Caco-2 (cell line): ENCODE measurements at regions not wholly inside any gene's neighbourhood (a gene's known extent, or its start where the extent isn't known, plus 50 kb on each side); places are given as distances from the start of the nearest gene placed in this dataset.

ENCODE experiments used
- BruUV-seq: library from RNA; stranded (reverse); fragments of 400-500 nt; replicated peaks from 2 replicates; lab custom pipeline; 2021; lab: Mats Ljungman, UMichigan
- CTCF ChIA-PET: fragments of 300-600 bp; sonication (Branson Sonifier 250); formaldehyde crosslinking; loops from one replicate; lab custom pipeline; 2022; ENCODE audit warnings: antibody characterized with exemption; lab: Charles Lee
- POLR2A ChIA-PET: fragments of 300-600 bp; sonication (Branson Sonifier 250); formaldehyde crosslinking; loops from one replicate; lab custom pipeline; 2022; ENCODE audit warnings: antibody characterized with exemption; lab: Charles Lee
- DNase-seq, 2 experiments: peaks; one replicate each; pipeline versions ENCODE4 v3.0.0 to v3.0.0-alpha.2; 2020 to 2022
- H3K27me3 ChIP-seq: replicated peaks from 2 replicates; pipeline ENCODE4 v1.6.0; 2011; ENCODE audit warnings: low read length; ENCODE audit not compliant: control insufficient read depth, insufficient read depth
- H3K36me3 ChIP-seq: 2 replicates; pipeline ENCODE4 v1.5.1; 2011; ENCODE audit warnings: low read length; ENCODE audit not compliant: control insufficient read depth, insufficient read depth
- H3K4me1 ChIP-seq: fragments of 250-450 bp; sonication (Bioruptor Pico); 2 replicates; pipeline ENCODE4 v1.5.1; 2020; ENCODE audit warnings: mild to moderate bottlenecking
- H3K4me3 ChIP-seq: 2 replicates; pipeline ENCODE4 v1.5.1; 2011; ENCODE audit warnings: low read depth, mild to moderate bottlenecking, control low read depth, low read length
- H3K9me3 ChIP-seq: fragments of 250-450 bp; sonication (Bioruptor Pico); 2 replicates; pipeline ENCODE4 v1.5.1; 2020; ENCODE audit warnings: mild to moderate bottlenecking, moderate library complexity
- H3K27ac Mint-ChIP-seq: one replicate; pipeline ENCODE4 v1.8.0; 2022; ENCODE audit warnings: mixed read lengths; ENCODE audit not compliant: unreplicated experiment
- H3K27me3 Mint-ChIP-seq: one replicate; pipeline ENCODE4 v1.8.0; 2022; ENCODE audit warnings: mixed read lengths; ENCODE audit not compliant: insufficient read depth, unreplicated experiment
- H3K36me3 Mint-ChIP-seq: one replicate; pipeline ENCODE4 v1.8.0; 2022; ENCODE audit warnings: mild to moderate bottlenecking, mixed read lengths; ENCODE audit not compliant: insufficient read depth, unreplicated experiment
- H3K4me1 Mint-ChIP-seq: one replicate; pipeline ENCODE4 v1.8.0; 2022; ENCODE audit warnings: low read depth, mixed read lengths; ENCODE audit not compliant: unreplicated experiment
- H3K4me3 Mint-ChIP-seq: one replicate; pipeline ENCODE4 v1.8.0; 2022; ENCODE audit warnings: mild to moderate bottlenecking, moderate library complexity, mixed read lengths; ENCODE audit not compliant: unreplicated experiment
- H3K9me3 Mint-ChIP-seq: one replicate; pipeline ENCODE4 v1.8.0; 2022; ENCODE audit warnings: mixed read lengths; ENCODE audit not compliant: unreplicated experiment
- CTCF ChIP-seq, 2 experiments: fragments of 200-600 bp in 1 of 2; IDR thresholded peaks; 1 replicate in 1 of 2; 2 replicates in 1 of 2; pipeline versions ENCODE4 v1.5.1 to v1.8.0; 2011 to 2022; ENCODE audit warnings: antibody characterized with exemption in 1 of 2, control low read depth in 1 of 2, inconsistent platforms in 1 of 2, low read depth in 1 of 2, low read length in 1 of 2, mild to moderate bottlenecking in 1 of 2, moderate library complexity in 1 of 2; ENCODE audit not compliant: insufficient read depth in 1 of 2, severe bottlenecking in 1 of 2, unreplicated experiment in 1 of 2
- intact Hi-C: fragments of 100-400 bp; cut with micrococcal nuclease; formaldehyde crosslinking; loops from one replicate; pipeline ENCODE4 v1.10.0; 2022; ENCODE audit not compliant: unreplicated experiment

GRCh38 chr10:123375738-123376137 is 221.5 kb downstream of the BUB3 start:
- no peak for DNase-seq
- Mint-ChIP-seq H3K9me3 (no peaks in the 10 kb centered on the region), H3K36me3 (no peaks in the 10 kb centered on the region), H3K27ac (no peak overlapping the region), H3K4me3 (no peak overlapping the region), H3K27me3 (peaks cover 3% of the 10 kb centered on the region), H3K4me1 (no peaks in the 10 kb centered on the region)
- Histone ChIP-seq H3K4me1 (peaks cover 9% of the 10 kb centered on the region; the same call in 1 of the 2 replicates), H3K36me3 (no peaks in the 10 kb centered on the region), H3K9me3 (no peaks in the 10 kb centered on the region), H3K27me3 (no peaks in the 10 kb centered on the region), H3K4me3 (no peak overlapping the region)
- POLR2A ChIA-PET, result no interaction called here
- intact Hi-C loops, result no loop called here
- no peak for TF ChIP-seq CTCF (IDR thresholded peaks at IDR 0.05; ENCODE audit: insufficient read depth in 1 of 2, low read depth in 1 of 2, low read length in 1 of 2, severe bottlenecking in 1 of 2, unreplicated experiment in 1 of 2)
- CTCF ChIA-PET, result no interaction called here
- no TSS peak for BruUV-seq

GRCh38 chr10:123377883-123378282 is 223.7 kb downstream of the BUB3 start:
- Histone ChIP-seq H3K36me3 (no peaks in the 10 kb centered on the region), H3K4me1 (peaks cover 9% of the 10 kb centered on the region; the same call in 1 of the 2 replicates), H3K4me3 (no peak overlapping the region), H3K27me3 (no peaks in the 10 kb centered on the region), H3K9me3 (no peaks in the 10 kb centered on the region)
- no peak for DNase-seq
- no peaks in the 10 kb centered on the region for H3K36me3 Mint-ChIP-seq
- H3K27me3 Mint-ChIP-seq, result peaks cover 11% of the 10 kb centered on the region
- no TSS peak for BruUV-seq
- H3K4me1 Mint-ChIP-seq, result no peaks in the 10 kb centered on the region
- H3K4me3 Mint-ChIP-seq, result no peak overlapping the region
- no peak for TF ChIP-seq CTCF (IDR thresholded peaks at IDR 0.05; ENCODE audit: insufficient read depth in 1 of 2, low read depth in 1 of 2, low read length in 1 of 2, severe bottlenecking in 1 of 2, unreplicated experiment in 1 of 2)
- H3K27ac Mint-ChIP-seq, result no peak overlapping the region
- ChIA-PET CTCF (no interaction called here), POLR2A (no interaction called here)
- intact Hi-C loops, result no loop called here
- H3K9me3 Mint-ChIP-seq, result no peaks in the 10 kb centered on the region

- intact Hi-C loops, result no loop called here
- no peak overlapping the region for H3K27ac Mint-ChIP-seq
Observed at GRCh38 chr10:123378302-123378701, 224.1 kb downstream of the BUB3 start.

More at GRCh38 chr10:123378302-123378701, 224.1 kb downstream of the BUB3 start:
- no TSS peak for BruUV-seq
- Histone ChIP-seq H3K4me1 (peaks cover 9% of the 10 kb centered on the region; the same call in 1 of the 2 replicates), H3K4me3 (no peak overlapping the region), H3K9me3 (no peaks in the 10 kb centered on the region), H3K36me3 (no peaks in the 10 kb centered on the region), H3K27me3 (no peaks in the 10 kb centered on the region)
- TF ChIP-seq CTCF (IDR thresholded peaks at IDR 0.05; ENCODE audit: insufficient read depth in 1 of 2, low read depth in 1 of 2, low read length in 1 of 2, severe bottlenecking in 1 of 2, unreplicated experiment in 1 of 2), result no peak
- H3K4me3 Mint-ChIP-seq, result no peak overlapping the region
- H3K9me3 Mint-ChIP-seq, result no peaks in the 10 kb centered on the region
- no peak for DNase-seq
- POLR2A ChIA-PET, result no interaction called here
- peaks cover 14% of the 10 kb centered on the region for H3K27me3 Mint-ChIP-seq
- H3K36me3 Mint-ChIP-seq, result no peaks in the 10 kb centered on the region
- CTCF ChIA-PET, result no interaction called here
- H3K4me1 Mint-ChIP-seq, result no peaks in the 10 kb centered on the region
